ENCODE measurements at regions not wholly inside any gene's neighbourhood (a gene's known extent, or its start where the extent isn't known, plus 50 kb on each side); places are given as distances from the start of the nearest gene placed in this dataset.

DNA sequence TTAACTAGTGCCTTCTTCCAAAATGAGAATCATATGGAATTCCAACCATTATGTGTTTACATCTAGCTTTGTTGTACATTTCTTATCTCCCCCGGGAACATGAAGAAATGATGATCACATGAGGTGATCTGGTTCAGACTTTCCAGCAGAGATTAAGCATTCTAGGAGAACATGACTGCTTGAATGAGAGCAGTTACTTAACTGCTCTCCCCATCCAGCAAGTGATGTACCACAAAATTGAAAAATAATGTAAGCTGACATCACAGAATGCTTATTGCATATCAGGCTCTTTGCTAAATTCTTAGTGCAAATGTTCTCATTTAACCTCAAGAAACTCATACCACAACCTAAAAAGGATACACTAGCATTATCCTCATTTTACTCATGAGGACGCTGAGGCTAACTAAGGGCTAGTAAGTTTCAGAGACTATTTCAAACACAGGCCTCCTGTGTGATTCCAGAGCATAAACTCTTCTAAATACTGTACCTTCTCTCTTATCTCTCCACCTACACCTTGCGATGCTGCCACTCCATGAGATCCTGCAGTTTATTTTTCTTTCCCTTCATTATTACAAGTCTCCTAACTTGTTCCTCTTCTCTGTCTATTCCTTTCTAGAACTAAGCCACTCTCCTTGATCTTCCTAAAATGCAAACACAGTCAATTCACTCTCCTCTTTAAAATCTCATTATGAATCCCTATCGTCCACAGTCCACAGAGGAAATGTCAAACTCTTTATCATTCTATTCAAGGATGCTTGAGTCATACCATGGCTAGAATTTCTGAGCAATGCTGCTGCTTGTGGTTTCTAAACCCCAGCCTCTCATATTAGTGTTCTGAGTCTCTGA lies 1224.8 kb upstream of the ZEB2 start (continued):
- TF ChIP-seq, protein P1, sequence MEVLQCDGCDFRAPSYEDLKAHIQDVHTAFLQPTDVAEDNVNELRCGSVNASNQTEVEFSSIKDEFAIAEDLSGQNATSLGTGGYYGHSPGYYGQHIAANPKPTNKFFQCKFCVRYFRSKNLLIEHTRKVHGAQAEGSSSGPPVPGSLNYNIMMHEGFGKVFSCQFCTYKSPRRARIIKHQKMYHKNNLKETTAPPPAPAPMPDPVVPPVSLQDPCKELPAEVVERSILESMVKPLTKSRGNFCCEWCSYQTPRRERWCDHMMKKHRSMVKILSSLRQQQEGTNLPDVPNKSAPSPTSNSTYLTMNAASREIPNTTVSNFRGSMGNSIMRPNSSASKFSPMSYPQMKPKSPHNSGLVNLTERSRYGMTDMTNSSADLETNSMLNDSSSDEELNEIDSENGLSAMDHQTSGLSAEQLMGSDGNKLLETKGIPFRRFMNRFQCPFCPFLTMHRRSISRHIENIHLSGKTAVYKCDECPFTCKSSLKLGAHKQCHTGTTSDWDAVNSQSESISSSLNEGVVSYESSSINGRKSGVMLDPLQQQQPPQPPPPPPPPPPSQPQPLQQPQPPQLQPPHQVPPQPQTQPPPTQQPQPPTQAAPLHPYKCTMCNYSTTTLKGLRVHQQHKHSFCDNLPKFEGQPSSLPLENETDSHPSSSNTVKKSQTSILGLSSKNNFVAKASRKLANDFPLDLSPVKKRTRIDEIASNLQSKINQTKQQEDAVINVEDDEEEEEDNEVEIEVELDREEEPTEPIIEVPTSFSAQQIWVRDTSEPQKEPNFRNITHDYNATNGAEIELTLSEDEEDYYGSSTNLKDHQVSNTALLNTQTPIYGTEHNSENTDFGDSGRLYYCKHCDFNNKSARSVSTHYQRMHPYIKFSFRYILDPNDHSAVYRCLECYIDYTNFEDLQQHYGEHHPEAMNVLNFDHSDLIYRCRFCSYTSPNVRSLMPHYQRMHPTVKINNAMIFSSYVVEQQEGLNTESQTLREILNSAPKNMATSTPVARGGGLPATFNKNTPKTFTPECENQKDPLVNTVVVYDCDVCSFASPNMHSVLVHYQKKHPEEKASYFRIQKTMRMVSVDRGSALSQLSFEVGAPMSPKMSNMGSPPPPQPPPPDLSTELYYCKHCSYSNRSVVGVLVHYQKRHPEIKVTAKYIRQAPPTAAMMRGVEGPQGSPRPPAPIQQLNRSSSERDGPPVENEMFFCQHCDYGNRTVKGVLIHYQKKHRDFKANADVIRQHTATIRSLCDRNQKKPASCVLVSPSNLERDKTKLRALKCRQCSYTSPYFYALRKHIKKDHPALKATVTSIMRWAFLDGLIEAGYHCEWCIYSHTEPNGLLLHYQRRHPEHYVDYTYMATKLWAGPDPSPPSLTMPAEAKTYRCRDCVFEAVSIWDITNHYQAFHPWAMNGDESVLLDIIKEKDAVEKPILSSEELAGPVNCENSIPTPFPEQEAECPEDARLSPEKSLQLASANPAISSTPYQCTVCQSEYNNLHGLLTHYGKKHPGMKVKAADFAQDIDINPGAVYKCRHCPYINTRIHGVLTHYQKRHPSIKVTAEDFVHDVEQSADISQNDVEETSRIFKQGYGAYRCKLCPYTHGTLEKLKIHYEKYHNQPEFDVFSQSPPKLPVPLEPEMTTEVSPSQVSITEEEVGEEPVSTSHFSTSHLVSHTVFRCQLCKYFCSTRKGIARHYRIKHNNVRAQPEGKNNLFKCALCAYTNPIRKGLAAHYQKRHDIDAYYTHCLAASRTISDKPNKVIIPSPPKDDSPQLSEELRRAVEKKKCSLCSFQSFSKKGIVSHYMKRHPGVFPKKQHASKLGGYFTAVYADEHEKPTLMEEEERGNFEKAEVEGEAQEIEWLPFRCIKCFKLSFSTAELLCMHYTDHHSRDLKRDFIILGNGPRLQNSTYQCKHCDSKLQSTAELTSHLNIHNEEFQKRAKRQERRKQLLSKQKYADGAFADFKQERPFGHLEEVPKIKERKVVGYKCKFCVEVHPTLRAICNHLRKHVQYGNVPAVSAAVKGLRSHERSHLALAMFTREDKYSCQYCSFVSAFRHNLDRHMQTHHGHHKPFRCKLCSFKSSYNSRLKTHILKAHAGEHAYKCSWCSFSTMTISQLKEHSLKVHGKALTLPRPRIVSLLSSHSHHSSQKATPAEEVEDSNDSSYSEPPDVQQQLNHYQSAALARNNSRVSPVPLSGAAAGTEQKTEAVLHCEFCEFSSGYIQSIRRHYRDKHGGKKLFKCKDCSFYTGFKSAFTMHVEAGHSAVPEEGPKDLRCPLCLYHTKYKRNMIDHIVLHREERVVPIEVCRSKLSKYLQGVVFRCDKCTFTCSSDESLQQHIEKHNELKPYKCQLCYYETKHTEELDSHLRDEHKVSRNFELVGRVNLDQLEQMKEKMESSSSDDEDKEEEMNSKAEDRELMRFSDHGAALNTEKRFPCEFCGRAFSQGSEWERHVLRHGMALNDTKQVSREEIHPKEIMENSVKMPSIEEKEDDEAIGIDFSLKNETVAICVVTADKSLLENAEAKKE (CRISPR knock-in tag; IDR thresholded peaks at IDR 0.05): no peak
- TF ChIP-seq CREB1 (CRISPR knock-in tag; IDR thresholded peaks at IDR 0.05; ENCODE audit: low read depth) (no peak), NANOG (IDR thresholded peaks at IDR 0.05; ENCODE audit: borderline replicate concordance) (no peak), EZH2phosphoT487 (IDR thresholded peaks at IDR 0.05; ENCODE audit: unreplicated experiment) (no peak), ZNF114 (CRISPR knock-in tag; IDR thresholded peaks at IDR 0.05) (no peak), POLR2AphosphoS5 (IDR thresholded peaks at IDR 0.05; ENCODE audit: low read depth) (no peak), ZNF331 (CRISPR knock-in tag; IDR thresholded peaks at IDR 0.05; ENCODE audit: low read depth) (no peak)
- TF ChIP-seq, protein P2, sequence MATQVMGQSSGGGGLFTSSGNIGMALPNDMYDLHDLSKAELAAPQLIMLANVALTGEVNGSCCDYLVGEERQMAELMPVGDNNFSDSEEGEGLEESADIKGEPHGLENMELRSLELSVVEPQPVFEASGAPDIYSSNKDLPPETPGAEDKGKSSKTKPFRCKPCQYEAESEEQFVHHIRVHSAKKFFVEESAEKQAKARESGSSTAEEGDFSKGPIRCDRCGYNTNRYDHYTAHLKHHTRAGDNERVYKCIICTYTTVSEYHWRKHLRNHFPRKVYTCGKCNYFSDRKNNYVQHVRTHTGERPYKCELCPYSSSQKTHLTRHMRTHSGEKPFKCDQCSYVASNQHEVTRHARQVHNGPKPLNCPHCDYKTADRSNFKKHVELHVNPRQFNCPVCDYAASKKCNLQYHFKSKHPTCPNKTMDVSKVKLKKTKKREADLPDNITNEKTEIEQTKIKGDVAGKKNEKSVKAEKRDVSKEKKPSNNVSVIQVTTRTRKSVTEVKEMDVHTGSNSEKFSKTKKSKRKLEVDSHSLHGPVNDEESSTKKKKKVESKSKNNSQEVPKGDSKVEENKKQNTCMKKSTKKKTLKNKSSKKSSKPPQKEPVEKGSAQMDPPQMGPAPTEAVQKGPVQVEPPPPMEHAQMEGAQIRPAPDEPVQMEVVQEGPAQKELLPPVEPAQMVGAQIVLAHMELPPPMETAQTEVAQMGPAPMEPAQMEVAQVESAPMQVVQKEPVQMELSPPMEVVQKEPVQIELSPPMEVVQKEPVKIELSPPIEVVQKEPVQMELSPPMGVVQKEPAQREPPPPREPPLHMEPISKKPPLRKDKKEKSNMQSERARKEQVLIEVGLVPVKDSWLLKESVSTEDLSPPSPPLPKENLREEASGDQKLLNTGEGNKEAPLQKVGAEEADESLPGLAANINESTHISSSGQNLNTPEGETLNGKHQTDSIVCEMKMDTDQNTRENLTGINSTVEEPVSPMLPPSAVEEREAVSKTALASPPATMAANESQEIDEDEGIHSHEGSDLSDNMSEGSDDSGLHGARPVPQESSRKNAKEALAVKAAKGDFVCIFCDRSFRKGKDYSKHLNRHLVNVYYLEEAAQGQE (IDR thresholded peaks at IDR 0.05; ENCODE audit: unreplicated experiment): no peak

Measured in GM23338 (cell line).